NCI-H128 (cell line): ENCODE measurements at regions not wholly inside any gene's neighbourhood (a gene's known extent, or its start where the extent isn't known, plus 50 kb on each side); places are given as distances from the start of the nearest gene placed in this dataset.

ENCODE experiments used
- DNase-seq: peaks from one replicate; lab custom pipeline; 2025; ENCODE audit not compliant: unreplicated experiment; lab: John Stamatoyannopoulos, UW

- no peak for DNase-seq
These were observed 71.8 kb downstream of the RTL9 start for GRCh38 chrX:110430293-110431076.

- no peak for DNase-seq
These were observed 73.7 kb downstream of the RTL9 start for GRCh38 chrX:110432091-110432905.

GRCh38 chrX:110432906-110433215 is 74.2 kb downstream of the RTL9 start:
- DNase-seq = no peak

GRCh38 chrX:110435196-110435595 is 76.5 kb downstream of the RTL9 start:
- DNase-seq = no peak

GRCh38 chrX:110436523-110436922 is 77.9 kb downstream of the RTL9 start:
- no peak for DNase-seq

GRCh38 chrX:110437686-110438085 is 79.0 kb downstream of the RTL9 start:
- DNase-seq = no peak

- DNase-seq = no peak
These were observed 81.6 kb downstream of the RTL9 start for GRCh38 chrX:110440016-110440805.

GRCh38 chrX:110442635-110443034 is 84.0 kb downstream of the RTL9 start:
- no peak for DNase-seq

GRCh38 chrX:110444996-110445395 is 86.3 kb downstream of the RTL9 start:
- no peak for DNase-seq

- no peak for DNase-seq
These were observed 89.8 kb downstream of the RTL9 start for GRCh38 chrX:110448459-110448858.

- no peak for DNase-seq
These were observed 90.7 kb downstream of the RTL9 start for GRCh38 chrX:110449312-110449711.

- DNase-seq = peak; percentile 59
These were observed 91.4 kb downstream of the RTL9 start for GRCh38 chrX:110450050-110450449.

- DNase-seq = no peak
These were observed 95.7 kb downstream of the RTL9 start for GRCh38 chrX:110454336-110454735.

GRCh38 chrX:110462957-110463356 is 104.3 kb downstream of the RTL9 start:
- DNase-seq = no peak

GRCh38 chrX:110466790-110467189 is 108.1 kb downstream of the RTL9 start:
- DNase-seq = no peak

GRCh38 chrX:110472265-110472664 is 113.6 kb downstream of the RTL9 start:
- no peak for DNase-seq

GRCh38 chrX:110477593-110478228 is 119.1 kb downstream of the RTL9 start:
- DNase-seq = no peak

- no peak for DNase-seq
These were observed 133.4 kb downstream of the RTL9 start for GRCh38 chrX:110491846-110492620.

GRCh38 chrX:110504947-110505346 is 146.3 kb downstream of the RTL9 start:
- DNase-seq = no peak

GRCh38 chrX:110509755-110510532 is 151.3 kb downstream of the RTL9 start:
- DNase-seq = no peak
